Liver (tissue), 3 donors: ENCODE measurements at regions not wholly inside any gene's neighbourhood (a gene's known extent, or its start where the extent isn't known, plus 50 kb on each side); places are given as distances from the start of the nearest gene placed in this dataset.

Experiments used
- TAF1 ChIP-seq: conservative IDR thresholded peaks from 2 replicates; pipeline ENCODE4 v1.6.1; 2016; ENCODE audit warnings: antibody characterized with exemption, mild to moderate bottlenecking
- TF ChIP-seq, protein P1 (sequence below): fragments of 150-350 bp; IDR thresholded peaks from 2 replicates; pipeline ENCODE4 v1.5.1; 2017; ENCODE audit warnings: improper control_type of control experiment, low read depth, low read length; ENCODE audit not compliant: missing input control
- TF ChIP-seq, protein P2 (sequence below): IDR thresholded peaks from 2 replicates; pipeline ENCODE4 v1.6.1; 2016; ENCODE audit warnings: antibody characterized with exemption, mild to moderate bottlenecking
- donor health status: healthy.
- donor health status: healthy.

GRCh38 chr1:118698911-118699310 lies 289.2 kb downstream of the TBX15 start:
- TF ChIP-seq, protein P1, sequence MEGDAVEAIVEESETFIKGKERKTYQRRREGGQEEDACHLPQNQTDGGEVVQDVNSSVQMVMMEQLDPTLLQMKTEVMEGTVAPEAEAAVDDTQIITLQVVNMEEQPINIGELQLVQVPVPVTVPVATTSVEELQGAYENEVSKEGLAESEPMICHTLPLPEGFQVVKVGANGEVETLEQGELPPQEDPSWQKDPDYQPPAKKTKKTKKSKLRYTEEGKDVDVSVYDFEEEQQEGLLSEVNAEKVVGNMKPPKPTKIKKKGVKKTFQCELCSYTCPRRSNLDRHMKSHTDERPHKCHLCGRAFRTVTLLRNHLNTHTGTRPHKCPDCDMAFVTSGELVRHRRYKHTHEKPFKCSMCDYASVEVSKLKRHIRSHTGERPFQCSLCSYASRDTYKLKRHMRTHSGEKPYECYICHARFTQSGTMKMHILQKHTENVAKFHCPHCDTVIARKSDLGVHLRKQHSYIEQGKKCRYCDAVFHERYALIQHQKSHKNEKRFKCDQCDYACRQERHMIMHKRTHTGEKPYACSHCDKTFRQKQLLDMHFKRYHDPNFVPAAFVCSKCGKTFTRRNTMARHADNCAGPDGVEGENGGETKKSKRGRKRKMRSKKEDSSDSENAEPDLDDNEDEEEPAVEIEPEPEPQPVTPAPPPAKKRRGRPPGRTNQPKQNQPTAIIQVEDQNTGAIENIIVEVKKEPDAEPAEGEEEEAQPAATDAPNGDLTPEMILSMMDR = no peak
- TF ChIP-seq TAF1 = no peak
- TF ChIP-seq, protein P2, sequence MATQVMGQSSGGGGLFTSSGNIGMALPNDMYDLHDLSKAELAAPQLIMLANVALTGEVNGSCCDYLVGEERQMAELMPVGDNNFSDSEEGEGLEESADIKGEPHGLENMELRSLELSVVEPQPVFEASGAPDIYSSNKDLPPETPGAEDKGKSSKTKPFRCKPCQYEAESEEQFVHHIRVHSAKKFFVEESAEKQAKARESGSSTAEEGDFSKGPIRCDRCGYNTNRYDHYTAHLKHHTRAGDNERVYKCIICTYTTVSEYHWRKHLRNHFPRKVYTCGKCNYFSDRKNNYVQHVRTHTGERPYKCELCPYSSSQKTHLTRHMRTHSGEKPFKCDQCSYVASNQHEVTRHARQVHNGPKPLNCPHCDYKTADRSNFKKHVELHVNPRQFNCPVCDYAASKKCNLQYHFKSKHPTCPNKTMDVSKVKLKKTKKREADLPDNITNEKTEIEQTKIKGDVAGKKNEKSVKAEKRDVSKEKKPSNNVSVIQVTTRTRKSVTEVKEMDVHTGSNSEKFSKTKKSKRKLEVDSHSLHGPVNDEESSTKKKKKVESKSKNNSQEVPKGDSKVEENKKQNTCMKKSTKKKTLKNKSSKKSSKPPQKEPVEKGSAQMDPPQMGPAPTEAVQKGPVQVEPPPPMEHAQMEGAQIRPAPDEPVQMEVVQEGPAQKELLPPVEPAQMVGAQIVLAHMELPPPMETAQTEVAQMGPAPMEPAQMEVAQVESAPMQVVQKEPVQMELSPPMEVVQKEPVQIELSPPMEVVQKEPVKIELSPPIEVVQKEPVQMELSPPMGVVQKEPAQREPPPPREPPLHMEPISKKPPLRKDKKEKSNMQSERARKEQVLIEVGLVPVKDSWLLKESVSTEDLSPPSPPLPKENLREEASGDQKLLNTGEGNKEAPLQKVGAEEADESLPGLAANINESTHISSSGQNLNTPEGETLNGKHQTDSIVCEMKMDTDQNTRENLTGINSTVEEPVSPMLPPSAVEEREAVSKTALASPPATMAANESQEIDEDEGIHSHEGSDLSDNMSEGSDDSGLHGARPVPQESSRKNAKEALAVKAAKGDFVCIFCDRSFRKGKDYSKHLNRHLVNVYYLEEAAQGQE = no peak
